ENCODE measurements at regions not wholly inside any gene's neighbourhood (a gene's known extent, or its start where the extent isn't known, plus 50 kb on each side); places are given as distances from the start of the nearest gene placed in this dataset.

GRCh38 chr15:70597056-70597603 lies 166.2 kb downstream of the UACA start:
- TF ChIP-seq CTCF (IDR thresholded peaks at IDR 0.05) (no peak), POLR2A (IDR thresholded peaks at IDR 0.05) (no peak), POLR2AphosphoS5 (IDR thresholded peaks at IDR 0.05; ENCODE audit: insufficient read depth in 1 of 2, low read depth in 1 of 2) (no peak)
